ENCODE measurements at regions not wholly inside any gene's neighbourhood (a gene's known extent, or its start where the extent isn't known, plus 50 kb on each side); places are given as distances from the start of the nearest gene placed in this dataset.

DNA sequence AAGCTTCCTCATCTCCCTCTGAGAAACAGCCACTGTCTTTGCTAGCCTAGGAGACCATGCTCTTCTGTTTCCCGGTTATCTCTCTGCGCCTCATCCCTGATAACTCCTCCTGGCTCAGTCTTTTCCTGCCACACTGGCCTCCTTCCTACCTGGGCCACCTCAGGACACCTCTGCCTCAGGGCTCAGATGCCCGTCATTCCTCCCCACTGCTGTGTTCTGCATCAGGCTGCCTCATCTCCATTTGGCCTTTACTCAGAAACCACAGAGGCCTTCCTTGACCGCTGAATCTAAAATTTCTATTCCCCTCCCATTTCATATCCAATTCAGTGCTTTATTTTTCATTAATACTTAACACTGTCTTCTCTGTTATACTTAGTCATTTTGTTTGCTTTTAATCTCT lies 311.0 kb upstream of the RGS6 start:
- TF ChIP-seq, protein P1, sequence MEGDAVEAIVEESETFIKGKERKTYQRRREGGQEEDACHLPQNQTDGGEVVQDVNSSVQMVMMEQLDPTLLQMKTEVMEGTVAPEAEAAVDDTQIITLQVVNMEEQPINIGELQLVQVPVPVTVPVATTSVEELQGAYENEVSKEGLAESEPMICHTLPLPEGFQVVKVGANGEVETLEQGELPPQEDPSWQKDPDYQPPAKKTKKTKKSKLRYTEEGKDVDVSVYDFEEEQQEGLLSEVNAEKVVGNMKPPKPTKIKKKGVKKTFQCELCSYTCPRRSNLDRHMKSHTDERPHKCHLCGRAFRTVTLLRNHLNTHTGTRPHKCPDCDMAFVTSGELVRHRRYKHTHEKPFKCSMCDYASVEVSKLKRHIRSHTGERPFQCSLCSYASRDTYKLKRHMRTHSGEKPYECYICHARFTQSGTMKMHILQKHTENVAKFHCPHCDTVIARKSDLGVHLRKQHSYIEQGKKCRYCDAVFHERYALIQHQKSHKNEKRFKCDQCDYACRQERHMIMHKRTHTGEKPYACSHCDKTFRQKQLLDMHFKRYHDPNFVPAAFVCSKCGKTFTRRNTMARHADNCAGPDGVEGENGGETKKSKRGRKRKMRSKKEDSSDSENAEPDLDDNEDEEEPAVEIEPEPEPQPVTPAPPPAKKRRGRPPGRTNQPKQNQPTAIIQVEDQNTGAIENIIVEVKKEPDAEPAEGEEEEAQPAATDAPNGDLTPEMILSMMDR (IDR thresholded peaks at IDR 0.05) = no peak
- no peak for TF ChIP-seq POLR2AphosphoS5 (IDR thresholded peaks at IDR 0.05)
- TF ChIP-seq EP300 (IDR thresholded peaks at IDR 0.05) = no peak
